Erythroblast (primary cell): ENCODE measurements at regions not wholly inside any gene's neighbourhood (a gene's known extent, or its start where the extent isn't known, plus 50 kb on each side); places are given as distances from the start of the nearest gene placed in this dataset.

Source experiments
- GATA1 ChIP-seq: IDR thresholded peaks from 2 replicates; pipeline ENCODE4 v1.6.1; 2011; ENCODE audit warnings: low read depth, mild to moderate bottlenecking, control low read depth, low read length, moderate library complexity
- POLR2A ChIP-seq: IDR thresholded peaks from 2 replicates; pipeline ENCODE4 v1.6.1; 2011; ENCODE audit warnings: mild to moderate bottlenecking, low read length

DNA sequence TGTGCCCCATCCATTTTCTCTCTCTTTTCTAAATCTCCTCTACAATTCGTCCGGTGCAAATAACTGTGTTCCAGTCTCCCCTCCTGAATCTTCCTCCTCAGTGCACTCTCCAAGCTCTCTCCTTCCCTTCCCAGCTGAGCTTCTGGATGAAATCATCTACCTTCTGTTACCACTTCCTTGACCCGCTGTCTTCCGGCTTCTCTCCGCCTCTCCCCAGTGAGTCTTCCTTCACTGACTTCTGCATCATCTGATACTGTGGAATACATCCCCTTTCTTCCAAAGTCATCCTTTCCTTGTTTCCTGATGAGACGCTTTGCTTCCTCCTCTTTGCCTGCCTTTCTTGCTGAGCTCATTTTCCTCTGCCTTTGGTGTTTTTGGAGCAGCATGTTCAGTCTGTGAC lies 96.9 kb downstream of the MAB21L3 start:
- TF ChIP-seq POLR2A (no peak), GATA1 (no peak)
